GM19468 (cell line): ENCODE measurements at regions not wholly inside any gene's neighbourhood (a gene's known extent, or its start where the extent isn't known, plus 50 kb on each side); places are given as distances from the start of the nearest gene placed in this dataset.

Experiments used
- ATAC-seq: cut with Tn5 transposase; IDR thresholded peaks from one replicate; pipeline ENCODE4 v1.9.1; 2021; ENCODE audit warnings: mild to moderate bottlenecking, moderate library complexity, moderate number of reproducible peaks; ENCODE audit not compliant: unreplicated experiment; ENCODE audit errors: extremely low read depth

- no peak for ATAC-seq
Measured at GRCh38 chr1:68378296-68379084, 71.3 kb downstream of the RPE65 start.

- ATAC-seq: no peak
Measured at GRCh38 chr1:68377098-68377497, 72.7 kb downstream of the RPE65 start.

- ATAC-seq: no peak
Measured at GRCh38 chr1:68376441-68376840, 73.3 kb downstream of the RPE65 start.

GRCh38 chr1:68375919-68376318 lies 73.8 kb downstream of the RPE65 start:
- no peak for ATAC-seq

GRCh38 chr1:68373173-68373572 lies 76.6 kb downstream of the RPE65 start:
- ATAC-seq: no peak

GRCh38 chr1:68372487-68372886 lies 77.3 kb downstream of the RPE65 start:
- no peak for ATAC-seq

- ATAC-seq: no peak
Measured at GRCh38 chr1:68370101-68370915, 79.4 kb downstream of the RPE65 start.

- no peak for ATAC-seq
Measured at GRCh38 chr1:68366572-68366971, 83.2 kb downstream of the RPE65 start.

- no peak for ATAC-seq
Measured at GRCh38 chr1:68365709-68366382, 83.9 kb downstream of the RPE65 start.

GRCh38 chr1:68363339-68363738 lies 86.4 kb downstream of the RPE65 start:
- no peak for ATAC-seq

GRCh38 chr1:68361346-68361910 lies 88.3 kb downstream of the RPE65 start:
- no peak for ATAC-seq

- ATAC-seq: no peak
Measured at GRCh38 chr1:68359045-68359444, 90.7 kb downstream of the RPE65 start.

- ATAC-seq: no peak
Measured at GRCh38 chr1:68358439-68358838, 91.3 kb downstream of the RPE65 start.

GRCh38 chr1:68355614-68356013 lies 94.1 kb downstream of the RPE65 start:
- ATAC-seq: no peak

- no peak for ATAC-seq
Measured at GRCh38 chr1:68352202-68352601, 97.6 kb downstream of the RPE65 start.

- ATAC-seq: peak; percentile 92
Measured at GRCh38 chr1:68347415-68347814, 102.3 kb downstream of the RPE65 start.

GRCh38 chr1:68346188-68346808 lies 103.5 kb downstream of the RPE65 start:
- no peak for ATAC-seq

- no peak for ATAC-seq
Measured at GRCh38 chr1:68344208-68344607, 105.5 kb downstream of the RPE65 start.

GRCh38 chr1:68340951-68341350 lies 108.6 kb upstream of the WLS start:
- no peak for ATAC-seq

GRCh38 chr1:68339505-68339904 lies 107.2 kb upstream of the WLS start:
- ATAC-seq: no peak
